Loucy (cell line): ENCODE measurements at regions not wholly inside any gene's neighbourhood (a gene's known extent, or its start where the extent isn't known, plus 50 kb on each side); places are given as distances from the start of the nearest gene placed in this dataset.
A peak's percentile ranks its signal among the peaks of the same experiment; 100 is the strongest.

Experiments used
- H2AFZ ChIP-seq: fragments of 200-600 bp; sonication (generic); 2 replicates; pipeline ENCODE4 v1.6.0; 2016; ENCODE audit warnings: antibody characterized with exemption, mild to moderate bottlenecking, low read length, moderate library complexity
- H3F3A ChIP-seq: fragments of 200-600 bp; 2 replicates; pipeline ENCODE4 v1.6.0; 2016; ENCODE audit warnings: antibody characterized with exemption, low read depth, mild to moderate bottlenecking
- H3K27me3 ChIP-seq: fragments of 200-600 bp; sonication (generic); 2 replicates; pipeline ENCODE4 v1.6.1; 2014; ENCODE audit warnings: low read length, mild to moderate bottlenecking; ENCODE audit not compliant: insufficient read depth, poor library complexity, severe bottlenecking
- H3K36me3 ChIP-seq: fragments of 200-600 bp; sonication (generic); 2 replicates; pipeline ENCODE4 v1.6.1; 2016; ENCODE audit warnings: low read length; ENCODE audit not compliant: insufficient read depth
- H3K4me1 ChIP-seq: fragments of 200-600 bp; sonication (generic); 2 replicates; pipeline ENCODE4 v1.5.1; 2014; ENCODE audit warnings: low read length, mild to moderate bottlenecking; ENCODE audit not compliant: insufficient read depth, poor library complexity, severe bottlenecking
- H3K4me2 ChIP-seq: fragments of 200-600 bp; sonication (generic); 2 replicates; pipeline ENCODE4 v1.6.0; 2014; ENCODE audit warnings: antibody characterized with exemption, low read length, low read depth, mild to moderate bottlenecking; ENCODE audit not compliant: poor library complexity, severe bottlenecking
- H3K4me3 ChIP-seq: fragments of 200-600 bp; sonication (generic); 2 replicates; pipeline ENCODE4 v1.5.1; 2014; ENCODE audit warnings: low read length, mild to moderate bottlenecking, mixed read lengths; ENCODE audit not compliant: poor library complexity, severe bottlenecking
- H3K79me2 ChIP-seq: fragments of 200-600 bp; sonication (generic); 2 replicates; pipeline ENCODE4 v1.6.1; 2014; ENCODE audit warnings: low read length; ENCODE audit not compliant: insufficient read depth
- H3K9ac ChIP-seq: fragments of 200-600 bp; sonication (generic); 2 replicates; pipeline ENCODE4 v1.6.0; 2014; ENCODE audit warnings: mild to moderate bottlenecking, low read depth, low read length, moderate library complexity; ENCODE audit not compliant: poor library complexity, severe bottlenecking
- H3K9me2 ChIP-seq: fragments of 200-600 bp; sonication (generic); replicated peaks from 2 replicates; pipeline ENCODE4 v1.6.1; 2016; ENCODE audit warnings: low read depth, low read length, mixed read lengths
- H3K9me3 ChIP-seq: fragments of 200-600 bp; sonication (generic); 2 replicates; pipeline ENCODE4 v1.6.1; 2014; ENCODE audit warnings: mild to moderate bottlenecking, antibody characterized with exemption, low read length, low read depth; ENCODE audit not compliant: insufficient read depth
- H4K20me1 ChIP-seq: fragments of 200-600 bp; sonication (generic); 2 replicates; pipeline ENCODE4 v1.6.0; 2014; ENCODE audit warnings: antibody characterized with exemption, low read length, mild to moderate bottlenecking; ENCODE audit not compliant: insufficient read depth, poor library complexity, severe bottlenecking
- CTCF ChIP-seq: fragments of 200-600 bp; sonication (generic); conservative IDR thresholded peaks from 2 replicates; pipeline ENCODE4 v1.5.1; 2014; ENCODE audit warnings: mild to moderate bottlenecking, antibody characterized with exemption, low read length
- EZH2phosphoT487 ChIP-seq: fragments of 200-600 bp; IDR thresholded peaks from 2 replicates; pipeline ENCODE4 v1.6.1; 2018; ENCODE audit warnings: antibody characterized with exemption, mild to moderate bottlenecking, moderate library complexity, borderline replicate concordance

- no peaks in the 10 kb centered on the region for H3K79me2 ChIP-seq
- no peaks in the 10 kb centered on the region for H3F3A ChIP-seq
- peaks cover 10% of the 10 kb centered on the region for H3K4me1 ChIP-seq
- no peaks in the 10 kb centered on the region for H3K36me3 ChIP-seq
- H3K27me3 ChIP-seq: no peaks in the 10 kb centered on the region
- no peak overlapping the region for H3K9ac ChIP-seq
- no peak overlapping the region for H2AFZ ChIP-seq
- TF ChIP-seq EZH2phosphoT487 (no peak), CTCF (no peak)
- no peaks in the 10 kb centered on the region for H3K9me2 ChIP-seq
- H4K20me1 ChIP-seq: no peaks in the 10 kb centered on the region
- H3K9me3 ChIP-seq: no peaks in the 10 kb centered on the region
- H3K4me3 ChIP-seq: no peak overlapping the region
- no peak overlapping the region for H3K4me2 ChIP-seq
Observed at GRCh38 chr11:19448651-19449050, 207.9 kb upstream of the E2F8 start.

GRCh38 chr11:19447150-19447566 lies 206.4 kb upstream of the E2F8 start:
- Histone ChIP-seq H4K20me1 (no peaks in the 10 kb centered on the region), H3K79me2 (no peaks in the 10 kb centered on the region), H3K36me3 (no peaks in the 10 kb centered on the region), H3K4me2 (peak overlapping the region; percentile 1), H3K27me3 (no peaks in the 10 kb centered on the region), H3K9ac (no peak overlapping the region), H3K4me3 (no peak overlapping the region), H3F3A (no peaks in the 10 kb centered on the region), H3K9me3 (no peaks in the 10 kb centered on the region), H3K4me1 (peaks cover 15% of the 10 kb centered on the region), H3K9me2 (no peaks in the 10 kb centered on the region), H2AFZ (no peak overlapping the region)
- TF ChIP-seq EZH2phosphoT487: no peak
- TF ChIP-seq CTCF: no peak

- H3K4me3 ChIP-seq: no peak overlapping the region
- no peaks in the 10 kb centered on the region for H3K79me2 ChIP-seq
- H4K20me1 ChIP-seq: no peaks in the 10 kb centered on the region
- no peaks in the 10 kb centered on the region for H3K9me3 ChIP-seq
- no peaks in the 10 kb centered on the region for H3F3A ChIP-seq
- no peaks in the 10 kb centered on the region for H3K9me2 ChIP-seq
- no peak overlapping the region for H3K9ac ChIP-seq
- no peaks in the 10 kb centered on the region for H3K27me3 ChIP-seq
- peaks cover 19% of the 10 kb centered on the region for H3K4me1 ChIP-seq
- no peak overlapping the region for H2AFZ ChIP-seq
- no peak for TF ChIP-seq CTCF
- no peak for TF ChIP-seq EZH2phosphoT487
- no peak overlapping the region for H3K4me2 ChIP-seq
- no peaks in the 10 kb centered on the region for H3K36me3 ChIP-seq
Observed at GRCh38 chr11:19445771-19446170, 205.0 kb upstream of the E2F8 start.
